ENCODE measurements at regions not wholly inside any gene's neighbourhood (a gene's known extent, or its start where the extent isn't known, plus 50 kb on each side); places are given as distances from the start of the nearest gene placed in this dataset.

DNA sequence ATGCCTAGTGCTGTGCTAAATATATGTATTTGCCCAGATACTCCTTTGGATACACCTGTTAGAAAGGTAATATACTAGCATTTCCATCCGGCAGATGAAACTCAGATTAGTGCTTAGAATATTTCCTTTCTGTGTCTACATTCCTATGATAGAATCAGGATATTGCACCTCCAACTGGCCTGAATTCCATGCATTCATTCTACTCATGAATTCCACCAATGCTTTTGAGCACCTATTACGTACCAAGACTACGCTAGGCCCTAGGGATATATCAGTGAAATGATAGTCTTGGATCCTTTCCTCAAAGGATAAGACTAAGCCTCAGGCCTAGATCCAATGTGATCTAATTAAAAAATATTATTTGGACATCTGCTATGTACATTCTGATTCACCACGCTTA, 223.8 kb upstream of the SERP2 start:
- H3K18ac ChIP-seq (ENCODE audit: insufficient read length, low read depth, low read length): no peak overlapping the region
- no peaks in the 10 kb centered on the region for H3K79me2 ChIP-seq (ENCODE audit: insufficient read depth, low read length)
- H3T11ph ChIP-seq (ENCODE audit: low read length): no peak overlapping the region
- no peaks in the 10 kb centered on the region for H3K79me1 ChIP-seq (ENCODE audit: insufficient read depth, low read depth, low read length, poor library complexity, severe bottlenecking)
- H3K4me1 ChIP-seq (ENCODE audit: insufficient read depth, low read length): no peaks in the 10 kb centered on the region
- H3K27me3 Mint-ChIP-seq (ENCODE audit: low read depth): no peaks in the 10 kb centered on the region; the same call in 1 of the 2 replicates
- H3K56ac ChIP-seq (ENCODE audit: insufficient read length, low read depth, low read length): no peak overlapping the region
- H3K36me3 Mint-ChIP-seq (ENCODE audit: insufficient read depth in 1 of 3, low read depth in 3 of 3): no peaks in the 10 kb centered on the region
- no peaks in the 10 kb centered on the region for H4K20me1 ChIP-seq (ENCODE audit: control insufficient read depth, insufficient read depth, insufficient read length)
- no peak overlapping the region for H4K8ac ChIP-seq (replicated peaks; ENCODE audit: insufficient read length, low read depth, low read length)
- H2BK120ac ChIP-seq (ENCODE audit: low read depth, low read length, poor library complexity, severe bottlenecking): no peak overlapping the region
- H3K27ac ChIP-seq (ENCODE audit: insufficient read length, low read depth, low read length): no peak overlapping the region
- no peak overlapping the region for H2BK5ac ChIP-seq (ENCODE audit: insufficient read length, low read length)
- no peak overlapping the region for H3K9ac ChIP-seq (ENCODE audit: extremely low read depth, insufficient read length, low read length)
- no CpG with 5 or more reads among the region's 4 CpGs for WGBS (ENCODE audit: extremely low coverage, insufficient read length, low lambda C conversion rate)
- no peak overlapping the region for H3K14ac ChIP-seq (ENCODE audit: insufficient read depth, low read length)
- no peak overlapping the region for H2BK20ac ChIP-seq (ENCODE audit: low read depth, low read length, poor library complexity, severe bottlenecking)
- H4K91ac ChIP-seq (ENCODE audit: insufficient read length, low read depth, low read length): no peak overlapping the region
- no peak overlapping the region for H3K27ac Mint-ChIP-seq
- peaks cover 3 to 10% of the 10 kb centered on the region in 2 experiments; a peak in 3 of 4 replicates for H3K4me1 Mint-ChIP-seq
- H4K5ac ChIP-seq (ENCODE audit: insufficient read length, low read depth, low read length): no peak overlapping the region
- no peak for TF ChIP-seq CTCF (conservative IDR thresholded peaks at IDR 0.05)
- H2BK12ac ChIP-seq (ENCODE audit: insufficient read length, low read depth, low read length): no peak overlapping the region
- no peaks in the 10 kb centered on the region for H3K9me3 ChIP-seq (ENCODE audit: control insufficient read depth, low read depth, low read length)
- H3K23me2 ChIP-seq (ENCODE audit: insufficient read length, low read depth, low read length, poor library complexity, severe bottlenecking): no peaks in the 10 kb centered on the region
- H2BK15ac ChIP-seq (ENCODE audit: low read depth, low read length): no peak overlapping the region
- DNase-seq: no peak
- H2AK5ac ChIP-seq (ENCODE audit: insufficient read length, low read length): no peak overlapping the region
- H3K23ac ChIP-seq (ENCODE audit: insufficient read length, low read depth, low read length): no peak overlapping the region
- H3K4me2 ChIP-seq (ENCODE audit: insufficient read depth, insufficient read length, low read length): no peak overlapping the region
- no peaks in the 10 kb centered on the region; a peak in 1 of 5 replicates for H3K9me3 Mint-ChIP-seq
- no peaks in the 10 kb centered on the region for H3K27me3 ChIP-seq (ENCODE audit: insufficient read depth, low read length)
- no peak overlapping the region for H3K4ac ChIP-seq (ENCODE audit: low read depth, low read length)
- H2AFZ ChIP-seq (ENCODE audit: low read length): no peak overlapping the region
- no peak overlapping the region for H3K4me3 Mint-ChIP-seq

All from H9 (cell line).